ENCODE measurements at regions not wholly inside any gene's neighbourhood (a gene's known extent, or its start where the extent isn't known, plus 50 kb on each side); places are given as distances from the start of the nearest gene placed in this dataset.

DNA sequence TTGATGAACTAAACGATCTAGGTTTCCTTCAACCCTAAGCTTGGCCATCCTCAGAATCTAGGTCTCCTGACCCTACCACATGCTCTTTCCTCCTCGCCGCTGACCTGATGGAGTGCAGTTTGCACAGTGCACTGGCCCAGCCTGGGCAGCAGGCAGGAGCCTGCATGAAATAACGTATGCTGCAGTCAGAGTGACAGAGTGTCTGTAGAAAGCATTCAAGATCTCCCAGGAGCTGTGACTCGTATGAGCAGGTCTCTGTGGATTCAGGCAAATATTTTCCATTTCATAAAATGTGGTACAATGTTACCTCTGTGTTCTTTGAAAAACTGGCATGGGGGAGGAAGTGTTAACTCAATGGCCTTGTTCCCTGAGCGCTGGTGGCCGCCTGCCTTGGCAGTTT is 441.8 kb downstream of the RPS24 start:
- DNase-seq = no peak

DNA sequence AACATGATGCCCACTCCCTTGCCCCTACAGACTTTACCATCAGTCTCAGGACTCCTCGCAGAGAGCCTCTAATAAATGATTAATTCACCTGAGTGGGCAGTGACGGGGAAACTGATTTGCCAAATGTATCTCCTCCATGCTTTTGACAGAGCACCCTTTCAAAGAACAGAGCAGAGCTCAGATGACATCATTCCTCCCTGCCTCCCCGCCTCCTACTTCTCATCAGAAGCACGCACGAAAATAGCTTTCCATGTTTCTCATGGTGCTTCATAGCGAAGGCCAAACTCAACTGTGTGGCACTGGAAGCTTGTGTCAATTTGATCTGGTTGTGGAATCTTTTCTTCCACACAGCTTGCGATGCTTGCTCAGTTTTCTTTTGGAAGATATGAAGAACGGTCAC is 442.5 kb downstream of the RPS24 start:
- no peak for DNase-seq

DNA sequence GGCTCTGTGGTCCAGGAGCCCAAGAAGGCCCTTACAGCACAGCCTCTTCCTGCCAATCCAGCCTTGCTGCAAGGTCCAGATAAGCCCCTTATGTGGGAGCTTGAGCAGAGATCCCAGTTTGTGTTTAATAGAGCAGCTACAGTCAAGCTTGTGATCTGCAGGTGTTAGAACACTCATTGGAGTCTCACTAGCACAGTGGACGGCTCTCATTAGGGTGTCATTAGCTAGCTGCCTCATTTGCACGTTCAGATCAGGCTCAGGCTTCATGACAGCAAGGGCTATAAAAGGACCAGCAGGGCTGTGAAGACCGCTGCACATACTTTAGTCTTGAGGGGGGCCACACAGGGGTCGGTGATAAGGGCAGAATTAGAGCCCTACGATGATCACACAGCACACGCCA is 443.2 kb downstream of the RPS24 start:
- DNase-seq = no peak

DNA sequence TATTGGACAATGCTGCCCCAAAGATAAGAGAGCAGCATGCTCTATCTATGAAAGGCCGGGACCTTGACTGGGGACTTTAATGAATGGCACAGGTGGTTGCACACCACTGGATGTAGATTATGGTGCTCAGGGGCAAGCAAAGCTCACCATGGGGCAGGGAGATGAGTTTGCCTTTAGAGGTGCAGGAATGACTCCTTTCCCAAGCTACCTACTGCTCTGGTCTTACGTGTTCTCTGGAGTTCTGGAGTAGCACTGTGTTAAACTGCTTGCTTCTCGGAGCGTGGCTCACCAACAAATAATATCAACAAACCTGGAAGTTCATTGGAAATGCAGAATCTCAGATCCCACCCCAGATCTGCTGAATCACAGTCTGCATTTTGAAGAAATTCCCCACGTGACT is 445.3 kb downstream of the RPS24 start:
- DNase-seq = no peak

DNA sequence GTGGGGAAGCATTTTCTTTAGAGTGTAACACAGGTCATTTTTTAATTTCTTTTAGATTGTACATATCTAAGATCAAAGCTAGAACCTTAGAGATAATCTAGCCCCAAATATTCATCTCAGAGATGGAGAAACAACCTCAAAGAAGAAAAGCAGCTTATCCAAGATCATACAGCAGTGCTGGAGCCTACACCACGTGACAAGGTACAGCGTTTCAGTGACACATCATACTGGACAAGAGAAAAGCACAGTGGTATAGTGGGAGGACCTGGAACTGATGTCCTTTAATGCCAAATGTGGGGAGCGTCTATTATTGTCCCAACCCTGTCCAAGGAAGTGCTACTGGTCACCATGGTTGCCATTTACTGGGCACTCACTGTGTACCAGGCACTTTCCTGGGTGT is 445.8 kb downstream of the RPS24 start:
- no peak for DNase-seq

DNA sequence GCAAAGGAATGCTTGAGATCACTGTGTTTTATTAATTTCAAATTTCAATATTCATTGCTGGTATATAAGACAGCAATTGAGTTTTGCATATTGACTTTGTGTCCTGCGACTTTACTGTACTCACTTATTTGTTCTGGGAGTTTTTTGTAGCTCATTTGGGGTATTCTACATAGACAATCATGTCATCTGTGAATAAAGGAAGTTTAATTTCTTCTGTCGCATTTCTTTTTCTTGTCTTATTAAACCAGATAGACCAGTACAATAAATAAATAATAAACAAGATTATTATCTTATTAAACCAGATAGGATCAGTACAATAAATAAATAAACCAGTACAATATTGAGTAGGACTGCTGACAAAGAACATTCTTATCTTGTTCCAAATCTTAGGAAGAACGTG is 448.2 kb downstream of the RPS24 start:
- no peak for DNase-seq

DNA sequence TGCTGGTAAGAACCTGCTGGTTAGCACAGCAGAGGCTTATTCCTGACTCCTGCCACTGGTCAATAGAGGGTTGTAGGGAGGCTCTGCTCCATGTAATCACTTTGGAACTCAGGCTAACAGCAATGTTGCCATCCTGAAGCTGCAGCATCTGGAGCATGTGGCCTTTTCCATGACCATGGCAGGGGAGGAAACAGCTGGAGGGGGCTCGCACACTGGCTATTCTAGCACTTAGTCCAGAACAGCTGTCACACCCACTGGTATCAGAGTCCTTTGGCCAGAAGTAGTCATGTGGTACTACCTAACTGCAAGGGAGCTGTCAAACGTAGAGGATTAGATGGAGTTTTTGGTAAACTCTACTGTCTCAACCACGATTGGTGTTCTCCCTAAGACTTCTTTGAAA is 450.0 kb downstream of the RPS24 start:
- DNase-seq = no peak

DNA sequence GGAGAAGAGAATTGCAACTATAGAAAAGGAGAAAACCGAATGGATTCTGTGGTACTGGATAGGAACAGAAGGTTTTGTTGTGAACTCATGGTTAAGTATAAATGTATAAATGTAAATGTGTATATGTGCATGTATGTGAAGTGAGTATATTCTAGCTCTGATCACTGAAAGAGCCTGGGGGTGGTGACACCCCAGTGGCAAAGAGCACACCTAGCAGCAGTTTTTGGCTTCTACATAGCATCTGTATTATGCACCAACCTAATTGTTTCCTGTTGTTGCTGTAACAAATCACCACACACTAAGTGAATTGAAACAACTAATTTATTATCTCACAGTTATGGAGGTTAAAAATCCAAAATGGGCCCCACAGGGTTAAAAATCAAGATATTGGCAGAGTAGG is 455.4 kb downstream of the RPS24 start:
- no peak for DNase-seq

DNA sequence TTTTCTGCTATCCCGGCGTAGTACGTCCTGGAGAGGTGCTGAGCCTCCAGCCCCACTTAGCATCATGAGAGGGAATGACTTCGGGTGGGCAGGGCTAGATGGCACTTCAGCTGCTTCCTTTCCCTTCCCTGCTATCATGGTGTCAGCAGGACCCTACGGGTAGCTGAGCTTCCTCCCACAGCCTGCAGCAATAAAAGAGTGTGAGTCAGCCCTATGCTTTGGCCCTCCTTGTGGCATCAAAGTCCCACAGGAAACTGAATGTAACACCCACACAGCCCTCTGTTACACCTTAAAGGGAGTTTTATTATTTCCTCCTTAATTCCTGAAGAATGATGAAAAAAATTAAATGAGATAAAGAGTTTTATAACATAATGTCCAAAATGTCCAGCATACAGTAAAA is 458.1 kb downstream of the RPS24 start:
- no peak for DNase-seq

DNA sequence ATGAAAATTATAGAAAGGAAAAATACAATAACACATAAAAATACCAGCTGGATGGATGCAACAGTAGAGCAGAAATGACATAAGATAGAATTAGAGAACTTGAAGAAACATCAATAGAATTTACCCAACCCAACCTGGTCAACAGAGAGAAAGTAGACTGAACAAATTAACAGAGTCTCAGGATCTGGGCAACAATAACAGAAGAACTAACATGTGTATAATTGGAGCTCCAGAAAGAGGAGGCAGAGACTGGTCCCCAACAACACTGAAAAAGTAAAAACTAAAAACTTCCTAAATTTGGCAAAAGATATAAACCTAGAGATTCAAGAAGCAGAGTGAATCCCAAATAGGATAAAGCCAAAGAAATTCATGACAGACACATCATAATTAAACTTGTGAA is 458.8 kb downstream of the RPS24 start:
- no peak for DNase-seq

DNA sequence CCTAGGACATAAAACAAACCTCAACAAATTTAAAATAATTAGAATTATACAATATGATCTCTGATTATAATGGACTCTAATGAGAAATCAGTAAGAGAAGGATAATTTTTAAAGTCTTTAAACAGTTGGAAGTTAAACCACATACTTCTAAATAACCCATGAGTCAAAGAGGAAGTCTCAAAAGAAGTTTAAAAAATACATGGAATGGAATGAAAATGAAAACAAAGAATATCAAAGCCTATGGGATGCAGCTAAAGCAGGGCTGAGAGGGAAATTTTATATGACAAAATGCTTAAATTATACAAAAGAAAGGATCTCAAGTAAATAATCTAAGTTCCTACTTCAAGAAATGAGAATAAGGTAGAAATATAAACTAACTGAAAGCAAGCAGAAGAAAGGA is 460.5 kb downstream of the RPS24 start:
- DNase-seq = no peak

DNA sequence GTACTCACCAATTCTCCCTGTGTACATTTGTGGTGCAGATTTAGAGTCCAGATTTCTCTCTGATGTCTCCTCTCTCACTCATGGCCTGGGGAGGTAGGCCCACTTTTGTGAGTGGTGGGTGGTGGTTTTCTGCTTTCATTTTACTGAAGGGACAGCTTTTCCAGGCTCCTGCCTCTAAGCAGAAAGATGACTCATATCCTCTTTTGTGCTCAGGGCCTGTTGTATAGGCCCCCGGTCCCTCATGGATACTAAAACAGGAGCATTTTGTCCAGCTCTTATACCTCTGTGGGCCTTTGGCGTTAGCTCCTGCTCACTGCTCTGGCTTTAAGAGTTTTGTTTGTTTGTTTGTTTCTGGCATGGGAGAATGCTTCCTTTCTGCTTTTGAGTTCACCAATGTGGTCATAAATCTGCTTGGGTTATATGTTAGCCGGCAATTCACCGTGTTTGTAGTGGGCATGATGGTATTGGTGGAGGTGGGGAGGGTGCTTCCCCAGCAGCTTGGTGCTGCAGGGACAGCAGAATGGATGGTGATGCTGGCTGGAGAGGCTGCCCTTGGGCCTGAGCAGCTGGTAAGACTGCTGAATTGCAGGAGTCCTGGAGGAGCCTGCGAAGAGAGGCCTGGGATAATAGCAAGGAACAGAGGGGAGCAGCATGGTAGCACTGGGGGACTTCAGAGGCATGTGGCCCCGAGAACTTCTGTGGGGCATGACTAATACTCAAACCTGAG is 468.7 kb downstream of the RPS24 start:
- DNase-seq = no peak

DNA sequence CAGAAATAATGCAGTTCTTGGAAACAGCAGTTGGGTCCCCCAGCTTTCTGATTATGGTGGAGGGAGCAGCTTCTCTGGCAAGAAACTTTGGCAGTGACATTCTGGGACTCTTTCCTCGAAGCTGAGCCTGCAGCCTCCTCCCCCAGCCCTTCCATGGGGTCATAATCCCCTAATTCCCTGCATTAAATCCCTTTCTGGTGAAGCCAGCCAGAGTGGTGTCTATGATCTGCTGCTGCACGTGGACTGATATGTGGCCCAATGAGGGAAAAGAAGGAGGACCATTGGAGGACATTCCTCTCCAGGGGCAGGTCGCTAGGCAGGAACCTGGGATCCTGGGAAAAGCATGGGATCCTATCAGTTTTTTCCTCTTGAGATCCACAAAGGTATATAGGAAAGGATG is 470.5 kb downstream of the RPS24 start:
- no peak for DNase-seq

DNA sequence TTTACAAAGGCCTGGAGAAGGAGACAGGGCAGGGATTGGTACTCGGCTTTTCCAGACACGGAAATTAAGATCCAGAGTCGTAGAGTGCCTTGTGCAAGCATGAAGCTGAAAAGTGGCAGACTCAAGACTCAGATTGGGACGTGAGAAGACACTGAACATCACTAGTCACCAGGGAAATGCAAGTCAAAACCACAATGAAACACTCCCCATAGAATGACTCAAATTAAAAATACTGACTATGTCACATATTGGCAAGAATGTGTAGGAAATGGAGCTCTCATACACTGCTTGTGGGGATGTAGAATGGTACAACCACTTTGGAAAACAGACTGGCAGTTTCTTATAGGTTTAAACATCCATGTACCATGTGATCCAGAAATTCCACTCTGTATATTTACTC is 472.0 kb downstream of the RPS24 start:
- no peak for DNase-seq

DNA sequence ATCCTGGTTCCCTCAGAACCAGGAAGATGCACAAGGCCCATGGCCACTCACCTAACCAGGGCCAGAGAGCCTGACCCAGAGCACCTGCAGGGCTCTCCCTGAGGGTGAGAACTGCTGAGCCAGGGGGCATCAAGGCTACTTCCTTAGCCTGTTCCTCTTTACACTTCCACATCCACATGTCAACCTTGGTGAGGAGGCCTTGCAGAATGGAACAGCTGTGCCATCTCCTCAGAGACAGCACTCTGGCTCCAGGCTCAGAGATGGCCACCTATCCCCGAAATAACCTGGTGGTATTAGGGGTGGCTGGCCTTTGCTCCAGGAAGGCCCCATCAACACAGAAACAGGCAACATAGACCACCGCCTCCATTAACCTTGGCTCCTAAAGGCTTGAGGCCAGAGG is 473.0 kb downstream of the RPS24 start:
- no peak for DNase-seq

DNA sequence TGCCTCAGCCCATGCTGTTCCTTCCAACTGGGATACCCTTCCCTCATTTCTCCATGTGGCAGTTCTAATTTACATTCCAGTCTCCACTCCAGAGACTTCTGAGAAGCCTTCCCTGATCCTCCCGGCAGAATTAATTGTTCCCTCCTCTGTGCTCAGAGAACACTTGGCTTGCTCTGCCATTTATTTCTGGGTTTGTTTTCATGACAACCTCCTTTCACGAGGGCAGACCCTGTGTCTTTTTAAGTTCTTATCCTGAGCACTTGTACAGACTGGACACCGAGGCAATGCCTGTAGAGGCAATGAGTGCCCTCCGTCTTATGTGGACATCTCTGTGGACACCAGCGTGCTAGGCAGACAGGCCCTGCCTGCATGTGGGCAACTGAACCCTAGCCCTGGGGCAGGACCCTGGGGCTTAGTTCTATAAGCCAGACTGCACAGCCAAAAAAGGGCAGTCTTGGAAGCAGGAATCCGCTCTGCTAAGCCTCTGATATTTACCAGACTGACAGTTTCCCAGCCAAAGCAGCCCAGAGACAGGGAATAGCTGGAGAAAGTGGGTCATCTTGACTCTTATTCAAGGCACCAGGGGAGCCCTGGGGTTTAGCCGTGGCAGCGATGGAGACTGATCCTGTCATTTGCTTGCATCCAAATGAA is 474.0 kb downstream of the RPS24 start:
- no peak for DNase-seq

DNA sequence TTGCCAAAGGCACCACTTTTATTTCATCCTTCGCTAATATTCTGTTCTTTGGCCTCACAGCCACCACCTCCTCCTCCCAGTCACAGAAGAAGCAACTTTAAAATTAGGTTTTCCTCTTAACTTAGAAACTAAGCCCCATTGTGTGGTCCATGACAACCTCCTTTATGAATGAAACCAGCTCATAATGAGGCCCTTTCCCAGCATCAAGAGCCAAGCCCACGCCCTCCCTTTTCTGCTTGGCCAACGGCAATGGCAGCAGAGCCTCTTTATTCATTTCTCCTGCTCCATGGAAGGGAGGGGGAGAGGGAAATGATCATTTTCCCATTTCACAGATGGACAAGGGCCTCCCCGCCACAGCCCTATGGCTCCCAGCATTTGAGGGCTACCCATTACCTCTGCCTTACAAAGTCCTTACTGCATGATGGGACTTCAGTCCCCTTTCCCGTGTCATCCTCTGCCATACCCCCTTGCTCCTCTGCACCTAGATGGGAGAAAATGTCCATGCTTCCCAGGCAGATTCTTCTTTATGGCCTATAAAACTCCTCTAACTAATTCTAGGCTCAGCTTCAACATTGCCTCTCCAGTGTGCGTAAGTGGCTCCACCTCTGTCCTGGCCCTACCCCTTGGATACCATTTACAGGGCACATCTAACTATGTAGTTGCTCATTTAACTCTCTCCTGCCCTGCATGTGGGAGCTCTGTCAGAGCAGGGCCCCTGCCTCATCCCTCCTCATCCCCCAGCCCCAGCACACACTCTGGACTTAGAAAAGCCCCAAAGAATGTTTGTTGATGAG is 475.5 kb downstream of the RPS24 start:
- DNase-seq = no peak

DNA sequence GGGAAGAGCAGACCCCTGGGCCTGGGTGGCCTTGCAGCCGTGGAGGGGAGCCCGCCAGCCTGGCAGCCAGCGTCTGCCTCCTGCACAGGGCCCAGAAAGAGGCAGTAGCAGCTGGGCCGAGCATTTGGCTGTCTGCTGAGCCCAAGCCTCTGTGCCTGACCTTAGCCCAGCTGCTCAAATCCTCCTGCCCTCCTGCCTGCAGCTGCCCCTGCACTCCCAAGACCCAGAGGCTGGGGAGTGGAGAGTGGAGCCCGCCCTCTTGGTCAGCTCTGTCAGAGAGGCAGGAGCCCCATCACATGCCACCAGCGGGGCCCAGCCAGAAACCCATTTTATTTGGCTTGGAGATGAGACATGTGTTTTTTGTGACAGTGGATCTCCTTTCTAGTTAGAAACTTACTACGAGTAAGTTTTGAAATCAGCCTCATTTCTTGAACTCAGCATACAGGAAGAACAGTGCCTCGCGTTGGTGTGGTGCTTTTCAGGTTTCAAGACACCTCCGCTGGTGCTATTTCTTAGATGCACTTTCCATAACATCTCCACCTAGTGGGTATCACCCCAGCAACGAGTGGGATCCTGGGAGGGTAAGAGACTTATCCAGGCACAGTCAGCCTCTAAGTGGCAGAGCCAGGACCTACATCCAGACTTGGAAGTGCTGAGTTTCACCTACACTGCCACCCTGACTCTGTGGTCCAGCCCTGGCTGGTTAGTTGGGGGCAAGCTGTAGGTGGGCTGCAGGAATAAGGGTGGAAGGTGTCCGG is 477.1 kb downstream of the RPS24 start:
- DNase-seq = peak; percentile 46 to 48

DNA sequence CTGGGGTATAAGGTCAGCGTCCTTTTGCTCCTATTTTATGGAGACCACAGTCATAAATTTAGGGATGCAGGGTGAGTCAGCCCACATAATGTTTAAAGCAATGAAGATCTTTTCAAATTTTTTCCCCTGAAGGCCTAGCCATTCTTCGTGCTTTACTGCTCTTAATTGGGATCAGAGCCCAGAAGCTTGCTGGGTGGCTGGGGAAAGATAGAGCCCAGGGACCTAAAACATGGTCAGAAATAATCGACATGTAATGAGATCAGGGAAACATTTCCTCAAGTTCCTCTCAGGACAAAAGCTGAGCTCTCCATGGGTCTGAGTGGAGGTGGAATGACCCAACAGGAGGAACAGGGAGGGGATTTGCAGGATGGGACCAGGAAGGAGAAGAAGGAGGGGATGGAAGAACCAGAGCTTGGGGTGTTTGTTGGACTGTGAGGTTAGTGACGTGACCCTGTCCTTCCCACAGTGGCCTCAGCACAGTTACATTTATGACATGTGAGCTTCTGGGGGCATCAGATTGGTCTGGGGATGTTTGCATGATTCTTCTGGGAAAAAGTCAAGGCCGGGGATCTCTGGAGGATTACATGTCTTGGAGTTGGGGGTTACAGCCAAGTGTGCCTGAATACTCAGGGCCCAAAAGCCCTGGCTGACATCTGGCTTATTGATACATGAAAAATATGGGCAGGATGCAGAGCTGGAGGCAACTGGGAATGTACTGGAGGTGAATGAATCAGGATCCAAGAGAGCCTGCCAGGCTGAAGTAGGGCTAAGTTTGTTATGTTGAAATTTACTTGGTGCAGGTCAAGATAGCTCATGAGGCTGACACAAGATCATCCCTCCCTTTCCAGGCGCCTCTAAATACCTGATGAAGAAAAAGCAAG is 477.9 kb downstream of the RPS24 start:
- no peak for DNase-seq

DNA sequence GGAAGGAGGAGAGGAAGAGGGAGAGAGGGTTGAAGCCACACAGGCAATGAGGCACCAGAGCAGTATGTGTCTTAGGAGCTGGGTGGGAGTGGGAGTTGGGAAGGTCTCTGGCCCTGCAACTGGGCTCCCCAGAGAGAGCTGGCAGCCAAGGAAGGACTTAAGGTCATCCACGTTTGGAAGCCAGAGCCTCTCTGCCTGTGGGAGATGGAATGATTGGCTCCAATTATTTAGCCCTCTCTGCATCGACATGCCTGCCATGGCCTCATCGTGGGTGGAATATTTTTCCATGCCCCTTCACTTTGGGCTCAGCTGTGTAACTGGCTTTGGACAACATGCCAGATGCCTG is 478.5 kb downstream of the RPS24 start:
- no peak for DNase-seq

DNA sequence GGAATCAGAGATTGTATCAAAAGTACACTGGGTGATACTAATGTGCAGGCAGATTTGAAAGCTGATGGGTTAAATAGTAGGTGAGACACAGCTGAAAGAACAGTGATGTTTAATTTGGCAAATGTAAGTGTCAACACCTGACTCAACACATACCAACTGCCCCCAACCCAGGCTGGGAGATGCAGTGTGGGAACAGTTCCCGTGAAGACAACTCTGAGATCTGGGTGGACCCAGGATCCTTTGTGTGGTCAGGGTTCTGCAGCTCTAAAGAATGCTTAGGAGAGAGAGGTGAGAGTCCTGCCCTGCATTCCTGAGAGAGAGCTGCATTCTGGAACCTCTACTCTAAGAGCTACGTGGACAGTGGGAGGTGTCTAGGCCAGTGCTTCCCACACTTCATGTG is 479.7 kb downstream of the RPS24 start:
- no peak for DNase-seq

DNA sequence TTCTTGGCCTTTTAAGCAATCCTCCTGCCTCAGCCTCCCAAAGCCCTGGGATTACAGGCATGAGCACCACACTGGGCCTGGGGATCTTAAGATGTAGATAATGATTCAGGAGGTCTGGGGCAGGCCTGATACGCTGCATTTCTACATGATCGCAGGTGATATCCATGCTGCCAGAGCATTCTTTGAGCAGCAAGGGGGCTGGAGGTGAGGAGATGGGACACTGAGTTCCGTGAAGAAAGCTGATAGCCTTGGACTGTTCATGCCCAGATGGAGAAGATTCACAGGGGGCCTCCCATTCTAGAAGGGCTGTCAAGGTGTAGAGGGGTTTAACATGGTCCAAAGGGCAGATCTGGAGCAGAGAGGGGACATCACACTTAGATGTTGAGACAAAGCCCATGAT is 480.3 kb downstream of the RPS24 start:
- no peak for DNase-seq

Data from right lung (tissue), 2 donors.